ENCODE measurements at regions not wholly inside any gene's neighbourhood (a gene's known extent, or its start where the extent isn't known, plus 50 kb on each side); places are given as distances from the start of the nearest gene placed in this dataset.

DNA sequence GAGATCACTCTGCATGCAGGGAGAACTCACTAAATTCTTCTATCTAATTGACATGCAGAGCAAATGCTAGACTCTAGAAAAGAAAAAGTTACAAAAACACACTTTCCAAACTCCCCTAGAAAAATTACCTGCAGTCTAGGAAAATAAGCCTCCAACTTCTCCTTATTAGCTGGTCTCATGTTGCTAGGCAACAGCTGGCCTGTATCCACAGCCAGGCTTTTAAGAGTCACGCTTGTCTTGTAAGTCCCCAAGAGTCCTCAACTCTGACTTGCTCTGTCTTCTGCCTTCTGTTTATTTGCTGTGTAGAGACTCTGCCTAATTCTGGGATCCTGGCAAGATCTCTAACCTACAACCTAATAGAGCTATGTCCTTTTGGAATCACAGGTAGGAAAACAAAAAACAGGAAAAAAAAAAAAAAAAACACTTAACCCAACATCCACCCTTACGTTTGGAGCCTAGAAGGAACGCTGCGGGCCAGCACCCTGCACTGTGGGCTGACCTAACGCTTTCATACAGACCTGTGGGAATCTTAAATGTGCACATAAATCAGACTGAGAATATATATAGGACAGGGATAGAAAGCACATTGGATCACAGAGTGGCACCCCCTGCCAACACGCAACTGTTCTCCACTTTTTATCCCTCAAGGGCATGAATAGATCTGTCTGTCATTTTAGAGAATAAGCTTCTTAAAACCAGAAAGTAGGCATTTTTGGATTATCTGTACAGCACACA is 117.0 kb upstream of the PTPRZ1 start:
- no peak for TF ChIP-seq POLR2A (IDR thresholded peaks at IDR 0.05)
- TF ChIP-seq POLR2AphosphoS5 (IDR thresholded peaks at IDR 0.05): no peak

Measured in breast epithelium (tissue), 3 donors.